MCF 10A (cell line): ENCODE measurements at regions not wholly inside any gene's neighbourhood (a gene's known extent, or its start where the extent isn't known, plus 50 kb on each side); places are given as distances from the start of the nearest gene placed in this dataset.
"Not testable (repeated sequence)": the region's sequence is repeated elsewhere in the genome, so short reads cannot be mapped to it uniquely, and the experiment has no call there.

ENCODE experiments used
- BruUV-seq: library from RNA; stranded (reverse); fragments of 400-500 nt; replicated peaks from 2 replicates; lab custom pipeline; 2021; lab: Mats Ljungman, UMichigan
- CTCF ChIA-PET: fragments of 300-600 bp; sonication (Branson Sonifier 250); formaldehyde crosslinking; extraction: SDS; loops from one replicate; lab custom pipeline; 2021; ENCODE audit warnings: antibody characterized with exemption, inconsistent platforms; lab: Yijun Ruan, JAX
- POLR2A ChIA-PET: fragments of 300-600, 350-650 bp; sonication (Branson Sonifier 250); formaldehyde crosslinking; extraction: SDS; loops from one replicate; lab custom pipeline; 2020; ENCODE audit warnings: antibody characterized with exemption, inconsistent platforms; lab: Yijun Ruan, JAX
- DNase-seq: peaks from one replicate; pipeline ENCODE4 v3.0.0-alpha.2; 2018; ENCODE audit not compliant: unreplicated experiment
- H3K27ac Mint-ChIP-seq: one replicate; pipeline ENCODE4 v1.8.0; 2022; ENCODE audit warnings: mild to moderate bottlenecking, low read depth, mixed read lengths; ENCODE audit not compliant: unreplicated experiment
- H3K27me3 Mint-ChIP-seq: one replicate; pipeline ENCODE4 v1.8.0; 2022; ENCODE audit warnings: mixed read lengths; ENCODE audit not compliant: insufficient read depth, unreplicated experiment
- H3K36me3 Mint-ChIP-seq: one replicate; pipeline ENCODE4 v1.8.0; 2022; ENCODE audit warnings: mild to moderate bottlenecking, moderate library complexity, mixed read lengths; ENCODE audit not compliant: insufficient read depth, unreplicated experiment
- H3K4me1 Mint-ChIP-seq: one replicate; pipeline ENCODE4 v1.8.0; 2022; ENCODE audit warnings: mixed read lengths; ENCODE audit not compliant: insufficient read depth, unreplicated experiment
- H3K4me3 Mint-ChIP-seq: one replicate; pipeline ENCODE4 v1.8.0; 2022; ENCODE audit warnings: mild to moderate bottlenecking, moderate library complexity, mixed read lengths; ENCODE audit not compliant: unreplicated experiment
- H3K9me3 Mint-ChIP-seq: one replicate; pipeline ENCODE4 v1.8.0; 2022; ENCODE audit warnings: mixed read lengths; ENCODE audit not compliant: unreplicated experiment
- CTCF ChIP-seq: fragments of 200-600 bp; IDR thresholded peaks from one replicate; pipeline ENCODE4 v1.8.0; 2022; ENCODE audit warnings: antibody characterized with exemption, mild to moderate bottlenecking; ENCODE audit not compliant: unreplicated experiment
- intact Hi-C: fragments of 100-400 bp; cut with micrococcal nuclease; formaldehyde crosslinking; loops from 2 replicates; pipeline ENCODE4 v1.14.1; 2022

DNA sequence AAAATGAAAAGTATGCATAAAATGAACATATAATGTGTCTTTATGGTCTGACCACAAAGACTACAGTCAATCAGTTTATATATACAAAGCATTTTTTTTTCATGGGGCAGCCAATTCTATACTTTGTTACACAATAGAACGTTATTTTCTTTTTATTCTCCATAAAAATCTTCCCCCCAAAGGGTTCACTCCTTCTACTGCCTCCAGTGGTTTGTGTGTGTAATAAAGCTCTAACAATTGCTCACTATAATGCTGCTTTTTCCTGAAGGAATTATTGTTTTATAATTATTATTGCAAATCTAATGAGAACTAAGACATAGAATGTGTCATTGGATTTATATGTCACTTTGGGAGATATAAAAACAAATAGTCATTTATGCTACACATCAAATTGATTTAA is 664.1 kb upstream of the PABPC4L start:
- H3K9me3 Mint-ChIP-seq: no peaks in the 10 kb centered on the region
- H3K27me3 Mint-ChIP-seq: no peaks in the 10 kb centered on the region
- H3K4me3 Mint-ChIP-seq: no peak overlapping the region
- TF ChIP-seq CTCF: peak; percentile 22
- no peak overlapping the region for H3K27ac Mint-ChIP-seq
- BruUV-seq: no TSS peak
- intact Hi-C loops: no loop called here
- POLR2A ChIA-PET: no interaction called here
- H3K36me3 Mint-ChIP-seq: no peaks in the 10 kb centered on the region
- CTCF ChIA-PET: interaction anchor here (1.3 kb wide), 1 partner anchor 13 kb away, joined by 3 read pairs; no protein-coding TSS in a partner anchor
- no peak for DNase-seq
- no peaks in the 10 kb centered on the region for H3K4me1 Mint-ChIP-seq

- Mint-ChIP-seq H3K9me3 (no peaks in the 10 kb centered on the region), H3K36me3 (no peaks in the 10 kb centered on the region), H3K27ac (no peak overlapping the region), H3K4me3 (no peak overlapping the region), H3K27me3 (no peaks in the 10 kb centered on the region), H3K4me1 (no peaks in the 10 kb centered on the region)
- no peak for DNase-seq
- CTCF ChIA-PET: no interaction called here
- intact Hi-C loops: no loop called here
- no TSS peak for BruUV-seq
- TF ChIP-seq CTCF: no peak
- POLR2A ChIA-PET: no interaction called here
Measured at GRCh38 chr4:134862116-134862515, 660.5 kb upstream of the PABPC4L start.

DNA sequence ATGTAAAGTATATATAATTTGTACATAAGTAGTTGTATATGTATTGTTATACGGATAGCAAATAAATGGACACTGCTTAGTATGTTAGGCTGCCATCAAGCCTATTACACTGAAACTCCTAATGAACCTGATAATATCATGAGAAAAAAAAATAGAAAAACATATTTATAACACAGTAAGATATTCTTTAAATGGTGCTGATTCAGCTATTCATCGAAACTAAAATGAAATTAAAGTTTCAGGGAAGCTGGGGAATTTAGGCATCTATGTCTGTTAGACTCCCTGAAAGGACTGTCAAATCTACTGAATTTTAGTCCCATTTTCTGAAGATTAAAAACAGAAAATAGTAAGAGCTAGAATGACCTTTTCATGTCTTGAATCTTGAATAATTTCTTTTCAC is 647.1 kb upstream of the PABPC4L start:
- no peak for DNase-seq
- CTCF ChIA-PET: interaction anchor here (0.7 kb wide), 1 partner anchor 149 kb away, joined by 3 read pairs; no protein-coding TSS in a partner anchor
- POLR2A ChIA-PET: interaction anchor here (0.6 kb wide), 1 partner anchor 20 kb away, joined by 3 read pairs; no protein-coding TSS in a partner anchor
- no TSS peak for BruUV-seq
- no peak for TF ChIP-seq CTCF
- peaks cover 7% of the 10 kb centered on the region for H3K9me3 Mint-ChIP-seq
- H3K4me3 Mint-ChIP-seq: no peak overlapping the region
- H3K27me3 Mint-ChIP-seq: no peaks in the 10 kb centered on the region
- H3K4me1 Mint-ChIP-seq: no peaks in the 10 kb centered on the region
- no peak overlapping the region for H3K27ac Mint-ChIP-seq
- intact Hi-C loops: no loop called here
- H3K36me3 Mint-ChIP-seq: no peaks in the 10 kb centered on the region

GRCh38 chr4:134830741-134831140 is 629.2 kb upstream of the PABPC4L start:
- intact Hi-C loops, BruUV-seq, DNase-seq, H3K4me3 Mint-ChIP-seq, H3K36me3 Mint-ChIP-seq, H3K4me1 Mint-ChIP-seq, POLR2A ChIA-PET, H3K27ac Mint-ChIP-seq, H3K27me3 Mint-ChIP-seq: not testable (repeated sequence)
- H3K9me3 Mint-ChIP-seq: peaks cover 23% of the 10 kb centered on the region
- CTCF ChIA-PET: interaction anchor here (0.6 to 0.7 kb wide), 2 partner anchors 11 to 1677 kb away, joined by 3 to 4 read pairs; no protein-coding TSS in a partner anchor

DNA sequence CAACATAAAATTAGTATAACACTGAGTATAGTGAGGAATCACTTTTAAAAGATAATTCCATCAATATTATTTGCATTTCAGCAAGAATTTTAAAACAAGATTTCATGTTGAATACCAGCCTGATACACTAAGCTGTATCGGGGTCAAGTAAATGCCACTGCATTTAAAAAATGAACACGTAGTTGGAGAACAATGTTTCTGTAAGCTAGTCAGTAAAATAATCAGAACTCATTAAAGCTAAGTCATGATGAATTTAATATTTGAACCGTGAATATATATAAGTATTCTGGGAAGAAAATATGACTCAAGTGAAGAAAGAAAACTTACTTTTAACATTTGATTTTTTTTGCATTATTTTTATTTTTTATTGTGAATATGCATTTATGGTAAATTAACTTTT is 611.0 kb upstream of the PABPC4L start:
- BruUV-seq: no TSS peak
- ChIA-PET POLR2A (no interaction called here), CTCF (no interaction called here)
- H3K4me1 Mint-ChIP-seq: no peaks in the 10 kb centered on the region
- intact Hi-C loops: no loop called here
- no peak overlapping the region for H3K4me3 Mint-ChIP-seq
- no peak for DNase-seq
- no peak for TF ChIP-seq CTCF
- H3K9me3 Mint-ChIP-seq: peaks cover 5% of the 10 kb centered on the region
- H3K36me3 Mint-ChIP-seq: no peaks in the 10 kb centered on the region
- no peak overlapping the region for H3K27ac Mint-ChIP-seq
- no peaks in the 10 kb centered on the region for H3K27me3 Mint-ChIP-seq
